GM20000 (cell line): ENCODE measurements at regions not wholly inside any gene's neighbourhood (a gene's known extent, or its start where the extent isn't known, plus 50 kb on each side); places are given as distances from the start of the nearest gene placed in this dataset.

Experiments
- DNase-seq: peaks from one replicate; pipeline ENCODE4 v3.0.0; 2012; ENCODE audit warnings: low spot score
- TF ChIP-seq, protein P1 (sequence below): IDR thresholded peaks from 2 replicates; pipeline ENCODE4 v1.5.1; 2012; ENCODE audit warnings: mild to moderate bottlenecking, control low read depth; ENCODE audit errors: extremely low read depth, missing control alignments

DNA sequence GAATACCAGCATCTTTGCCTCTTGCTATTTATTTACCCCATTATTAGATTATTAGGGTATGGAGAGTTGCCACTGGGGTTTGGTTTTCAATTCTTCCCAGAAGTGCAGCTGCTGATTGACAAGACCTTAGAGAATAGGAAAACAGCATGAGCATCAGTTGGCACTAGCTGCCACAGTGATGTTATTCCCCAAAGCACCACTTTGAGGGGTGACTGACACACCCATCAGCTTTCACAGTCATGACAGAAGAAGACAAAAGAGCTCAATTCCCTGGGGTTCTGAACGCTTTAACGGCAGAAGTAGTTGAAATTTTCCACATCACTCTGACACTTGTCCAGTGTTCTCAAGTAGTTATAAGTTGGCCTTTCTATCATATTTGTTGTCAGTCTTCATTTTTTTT, 55.0 kb upstream of the NR3C2 start:
- TF ChIP-seq, protein P1, sequence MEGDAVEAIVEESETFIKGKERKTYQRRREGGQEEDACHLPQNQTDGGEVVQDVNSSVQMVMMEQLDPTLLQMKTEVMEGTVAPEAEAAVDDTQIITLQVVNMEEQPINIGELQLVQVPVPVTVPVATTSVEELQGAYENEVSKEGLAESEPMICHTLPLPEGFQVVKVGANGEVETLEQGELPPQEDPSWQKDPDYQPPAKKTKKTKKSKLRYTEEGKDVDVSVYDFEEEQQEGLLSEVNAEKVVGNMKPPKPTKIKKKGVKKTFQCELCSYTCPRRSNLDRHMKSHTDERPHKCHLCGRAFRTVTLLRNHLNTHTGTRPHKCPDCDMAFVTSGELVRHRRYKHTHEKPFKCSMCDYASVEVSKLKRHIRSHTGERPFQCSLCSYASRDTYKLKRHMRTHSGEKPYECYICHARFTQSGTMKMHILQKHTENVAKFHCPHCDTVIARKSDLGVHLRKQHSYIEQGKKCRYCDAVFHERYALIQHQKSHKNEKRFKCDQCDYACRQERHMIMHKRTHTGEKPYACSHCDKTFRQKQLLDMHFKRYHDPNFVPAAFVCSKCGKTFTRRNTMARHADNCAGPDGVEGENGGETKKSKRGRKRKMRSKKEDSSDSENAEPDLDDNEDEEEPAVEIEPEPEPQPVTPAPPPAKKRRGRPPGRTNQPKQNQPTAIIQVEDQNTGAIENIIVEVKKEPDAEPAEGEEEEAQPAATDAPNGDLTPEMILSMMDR: no peak
- DNase-seq: no peak

DNA sequence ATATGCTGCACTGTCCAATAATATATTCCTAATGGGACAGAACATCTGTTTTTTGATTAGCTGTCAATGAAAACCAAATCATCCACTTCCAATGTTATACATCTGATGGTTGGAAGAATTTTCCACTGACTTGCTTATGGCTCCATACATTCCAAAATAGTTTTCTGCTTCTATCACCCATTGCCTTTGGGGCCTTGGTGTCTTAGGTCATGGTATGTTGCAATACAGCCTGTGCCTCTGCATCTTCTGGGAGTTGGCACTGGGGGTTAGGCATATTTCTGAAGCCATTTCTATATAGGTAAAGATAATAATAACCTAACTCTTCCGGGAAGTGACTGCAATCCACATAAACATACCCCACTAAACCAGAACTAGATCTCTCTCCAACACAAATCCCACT, 53.2 kb upstream of the NR3C2 start:
- no peak for DNase-seq
- TF ChIP-seq, protein P1: no peak
